CD4-positive, alpha-beta T cell treated with Interleukin-4 for 1 hour (primary cell): ENCODE measurements at regions not wholly inside any gene's neighbourhood (a gene's known extent, or its start where the extent isn't known, plus 50 kb on each side); places are given as distances from the start of the nearest gene placed in this dataset.
"Not testable (repeated sequence)": the region's sequence is repeated elsewhere in the genome, so short reads cannot be mapped to it uniquely, and the experiment has no call there.

Experiments
- DNase-seq, 2 donors: peaks; one replicate each; pipeline ENCODE4 v3.0.0-alpha.2; 2020 to 2022

GRCh38 chr1:223001653-223002634 lies 141.1 kb downstream of the TLR5 start:
- DNase-seq, result no peak

- no peak for DNase-seq
Measured at GRCh38 chr1:223003549-223003948, 139.5 kb downstream of the TLR5 start.

- no peak for DNase-seq
Measured at GRCh38 chr1:223006371-223006770, 136.7 kb downstream of the TLR5 start.

GRCh38 chr1:223006917-223007648 lies 136.0 kb downstream of the TLR5 start:
- no peak for DNase-seq

GRCh38 chr1:223007935-223008334 lies 135.1 kb downstream of the TLR5 start:
- DNase-seq, result no peak

GRCh38 chr1:223008808-223009207 lies 134.2 kb downstream of the TLR5 start:
- DNase-seq, result no peak

GRCh38 chr1:223009406-223009805 lies 133.6 kb downstream of the TLR5 start:
- no peak for DNase-seq

GRCh38 chr1:223010582-223011504 lies 132.2 kb downstream of the TLR5 start:
- no peak for DNase-seq

- DNase-seq, result no peak
Measured at GRCh38 chr1:223011505-223011856, 131.6 kb downstream of the TLR5 start.

GRCh38 chr1:223012176-223012788 lies 130.8 kb downstream of the TLR5 start:
- no peak for DNase-seq

GRCh38 chr1:223012938-223013337 lies 130.1 kb downstream of the TLR5 start:
- no peak for DNase-seq

GRCh38 chr1:223014142-223014873 lies 128.7 kb downstream of the TLR5 start:
- no peak for DNase-seq

GRCh38 chr1:223016381-223016780 lies 126.7 kb downstream of the TLR5 start:
- DNase-seq, result no peak

GRCh38 chr1:223016890-223017289 lies 126.2 kb downstream of the TLR5 start:
- no peak for DNase-seq

GRCh38 chr1:223017291-223017690 lies 125.8 kb downstream of the TLR5 start:
- no peak for DNase-seq

GRCh38 chr1:223018534-223018933 lies 124.5 kb downstream of the TLR5 start:
- DNase-seq, result no peak

GRCh38 chr1:223019256-223019655 lies 123.8 kb downstream of the TLR5 start:
- no peak for DNase-seq

- DNase-seq, result no peak
Measured at GRCh38 chr1:223020770-223021169, 122.3 kb downstream of the TLR5 start.

- no peak for DNase-seq
Measured at GRCh38 chr1:223022641-223023473, 120.2 kb downstream of the TLR5 start.

GRCh38 chr1:223023863-223024262 lies 119.2 kb downstream of the TLR5 start:
- DNase-seq, result no peak

GRCh38 chr1:223024486-223024885 lies 118.6 kb downstream of the TLR5 start:
- not testable (repeated sequence) for DNase-seq
